Lung (tissue), 11 donors: ENCODE measurements at regions not wholly inside any gene's neighbourhood (a gene's known extent, or its start where the extent isn't known, plus 50 kb on each side); places are given as distances from the start of the nearest gene placed in this dataset.
"Not testable (repeated sequence)": the region's sequence is repeated elsewhere in the genome, so short reads cannot be mapped to it uniquely, and the experiment has no call there.

Source experiments
- ATAC-seq: fragments of 200-7000 bp; cut with Tn5 transposase; one replicate; pipeline ENCODE4 v1.9.1; 2020; ENCODE audit warnings: moderate number of reproducible peaks; ENCODE audit not compliant: insufficient read depth, low FRiP score
- DNase-seq, 3 donors: peaks; one replicate each; pipeline ENCODE4 v3.0.0-alpha.2; 2013 to 2017
- H3K27ac ChIP-seq, 2 donors: one replicate each; pipeline ENCODE4 v1.5.1; 2013; ENCODE audit warnings: mild to moderate bottlenecking in 2 of 2, moderate library complexity in 2 of 2, control low read depth in 1 of 2, inconsistent platforms in 1 of 2, low read depth in 1 of 2, low read length in 1 of 2
- H3K27me3 ChIP-seq, 3 donors: one replicate each; pipeline ENCODE4 v1.5.1; 2013; ENCODE audit warnings: low read length in 2 of 3; ENCODE audit not compliant: control insufficient read depth in 3 of 3, insufficient read depth in 3 of 3
- H3K36me3 ChIP-seq, 4 donors: one replicate each; pipeline ENCODE4 v1.5.1; 2013; ENCODE audit warnings: low read length in 4 of 4, mild to moderate bottlenecking in 1 of 4, moderate library complexity in 1 of 4; ENCODE audit not compliant: control insufficient read depth in 4 of 4, insufficient read depth in 4 of 4
- H3K4me1 ChIP-seq, 5 donors: one replicate each; pipeline ENCODE4 v1.5.1; 2013; ENCODE audit warnings: low read length in 5 of 5, mild to moderate bottlenecking in 2 of 5, moderate library complexity in 1 of 5; ENCODE audit not compliant: control insufficient read depth in 5 of 5, insufficient read depth in 5 of 5
- H3K4me3 ChIP-seq: one replicate; pipeline ENCODE4 v1.5.1; 2013; ENCODE audit warnings: mild to moderate bottlenecking, control low read depth, moderate library complexity
- H3K9ac ChIP-seq, 2 donors: one replicate each; pipeline ENCODE4 v1.5.1; 2013; ENCODE audit warnings: low read length in 2 of 2, control low read depth in 1 of 2; ENCODE audit not compliant: insufficient read depth in 1 of 2
- H3K9me3 ChIP-seq, 4 donors: one replicate each; pipeline ENCODE4 v1.5.1; 2013; ENCODE audit warnings: low read length in 3 of 4, mild to moderate bottlenecking in 1 of 4, moderate library complexity in 1 of 4; ENCODE audit not compliant: control insufficient read depth in 4 of 4, insufficient read depth in 3 of 4
- CTCF ChIP-seq: IDR thresholded peaks from 2 replicates; pipeline ENCODE4 v1.5.1; 2012; ENCODE audit warnings: mild to moderate bottlenecking; ENCODE audit errors: control extremely low read depth, extremely low read depth
- WGBS, 2 donors: extraction: QIAGEN DNeasy Blood & Tissue Kit; methylation state at CpG; one replicate each; pipeline ENCODE4 v1.1.7; 2013; 5-methylcytosine and 5-hydroxymethylcytosine counted together
- donor health status: control.
- donor health status: control.
- donor health status: Bipolar disorder and iron deficiency.
- donor health status: healthy.
- donor health status: DM: yes; HTN: yes; CAD: no.

GRCh38 chr1:213513006-213513405 is 462.0 kb downstream of the RPS6KC1 start:
- no peaks in the 10 kb centered on the region for H3K9me3 ChIP-seq
- ATAC-seq (no peak), DNase-seq (no peak)
- no peak overlapping the region for H3K27ac ChIP-seq
- no peak overlapping the region for H3K9ac ChIP-seq
- no peak for TF ChIP-seq CTCF
- 54 to 57% methylated on average over 2 of the region's 2 CpGs for WGBS, 2 donors
- H3K36me3 ChIP-seq: no peaks in the 10 kb centered on the region
- H3K4me3 ChIP-seq: no peak overlapping the region
- H3K27me3 ChIP-seq: no peaks in the 10 kb centered on the region
- H3K4me1 ChIP-seq: no peaks in the 10 kb centered on the region

- H3K4me3 ChIP-seq, H3K4me1 ChIP-seq, H3K27me3 ChIP-seq, H3K9me3 ChIP-seq, ATAC-seq, DNase-seq, H3K9ac ChIP-seq, H3K36me3 ChIP-seq, H3K27ac ChIP-seq: not testable (repeated sequence)
- 87 to 98% methylated on average over 3 to 5 of the region's 5 CpGs for WGBS, 2 donors
Measured at GRCh38 chr1:213514408-213515179, 463.6 kb downstream of the RPS6KC1 start.

GRCh38 chr1:213519098-213519497 is 468.1 kb downstream of the RPS6KC1 start:
- no peak for ATAC-seq
- Histone ChIP-seq H3K4me3 (no peak overlapping the region), H3K9ac (no peak overlapping the region), H3K27me3 (no peaks in the 10 kb centered on the region), H3K4me1 (peaks cover 0 to 7% (median 0%) of the 10 kb centered on the region in 5 donors), H3K9me3 (peaks cover 0 to 11% (median 2%) of the 10 kb centered on the region in 4 donors), H3K36me3 (no peaks in the 10 kb centered on the region), H3K27ac (no peak overlapping the region)
- peak in 2 of 3 donors; percentile 42 to 52 for DNase-seq
- no peak for TF ChIP-seq CTCF
- 27 to 31% methylated on average over 4 of the region's 4 CpGs for WGBS, 2 donors

GRCh38 chr1:213521206-213521605 is 466.6 kb upstream of the PROX1 start:
- WGBS, 2 donors: 85 to 88% methylated on average over 2 of the region's 2 CpGs
- Histone ChIP-seq H3K9ac (no peak overlapping the region), H3K36me3 (no peaks in the 10 kb centered on the region), H3K9me3 (peaks cover 0 to 11% (median 2%) of the 10 kb centered on the region in 4 donors), H3K27me3 (no peaks in the 10 kb centered on the region), H3K27ac (no peak overlapping the region), H3K4me3 (no peak overlapping the region), H3K4me1 (peaks cover 0 to 19% (median 0%) of the 10 kb centered on the region in 5 donors)
- no peak for ATAC-seq
- DNase-seq: no peak
- TF ChIP-seq CTCF: no peak
